ENCODE measurements at regions not wholly inside any gene's neighbourhood (a gene's known extent, or its start where the extent isn't known, plus 50 kb on each side); places are given as distances from the start of the nearest gene placed in this dataset.

- no peak for TF ChIP-seq TARDBP (IDR thresholded peaks at IDR 0.05)
- TF ChIP-seq ELF4 (IDR thresholded peaks at IDR 0.05): no peak
- TF ChIP-seq ARNT (IDR thresholded peaks at IDR 0.05): no peak
- TF ChIP-seq, protein P1, sequence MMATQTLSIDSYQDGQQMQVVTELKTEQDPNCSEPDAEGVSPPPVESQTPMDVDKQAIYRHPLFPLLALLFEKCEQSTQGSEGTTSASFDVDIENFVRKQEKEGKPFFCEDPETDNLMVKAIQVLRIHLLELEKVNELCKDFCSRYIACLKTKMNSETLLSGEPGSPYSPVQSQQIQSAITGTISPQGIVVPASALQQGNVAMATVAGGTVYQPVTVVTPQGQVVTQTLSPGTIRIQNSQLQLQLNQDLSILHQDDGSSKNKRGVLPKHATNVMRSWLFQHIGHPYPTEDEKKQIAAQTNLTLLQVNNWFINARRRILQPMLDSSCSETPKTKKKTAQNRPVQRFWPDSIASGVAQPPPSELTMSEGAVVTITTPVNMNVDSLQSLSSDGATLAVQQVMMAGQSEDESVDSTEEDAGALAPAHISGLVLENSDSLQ (IDR thresholded peaks at IDR 0.05): no peak
- no peak for TF ChIP-seq FOXA1 (IDR thresholded peaks at IDR 0.05)
- no peak for TF ChIP-seq L3MBTL2 (conservative IDR thresholded peaks at IDR 0.05)
- no peak for TF ChIP-seq SUZ12 (IDR thresholded peaks at IDR 0.05)
- TF ChIP-seq ZNF384 (IDR thresholded peaks at IDR 0.05): no peak
- no peak for TF ChIP-seq FOXK2 (IDR thresholded peaks at IDR 0.05)
- TF ChIP-seq BHLHE40 (IDR thresholded peaks at IDR 0.05; ENCODE audit: borderline replicate concordance): no peak
- no peak for TF ChIP-seq SP1 (IDR thresholded peaks at IDR 0.05)
- TF ChIP-seq HDGF (IDR thresholded peaks at IDR 0.05; ENCODE audit: borderline replicate concordance): no peak
Measured at GRCh38 chr17:65453204-65453931, 108.1 kb downstream of the AXIN2 start.

Measured in HEK293T (cell line).